ENCODE measurements at regions not wholly inside any gene's neighbourhood (a gene's known extent, or its start where the extent isn't known, plus 50 kb on each side); places are given as distances from the start of the nearest gene placed in this dataset.

DNA sequence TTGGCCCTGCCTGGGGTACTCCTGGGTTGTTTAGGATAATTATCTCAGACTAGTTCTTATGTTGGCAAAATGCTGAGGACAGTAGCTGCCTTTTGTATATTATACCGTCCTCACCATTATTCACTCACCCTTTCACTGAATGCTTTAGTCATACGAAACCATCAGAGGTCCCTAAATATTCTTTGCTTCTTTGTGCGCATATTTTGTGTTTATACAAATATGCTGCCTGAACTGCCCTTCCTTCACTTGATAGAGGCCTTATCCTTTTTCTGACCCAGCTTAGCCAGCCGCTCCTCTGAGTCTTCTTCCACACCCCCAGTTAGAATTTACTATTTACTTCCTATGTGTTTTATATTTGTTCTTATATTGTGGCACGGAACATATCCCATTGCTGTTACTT is 70.2 kb upstream of the OSBPL3 start:
- H3K27ac ChIP-seq (ENCODE audit: insufficient read depth, low read length): no peak overlapping the region
- H3K18ac ChIP-seq (ENCODE audit: low read depth, low read length): no peak overlapping the region
- H4K5ac ChIP-seq (ENCODE audit: low read depth, low read length): no peak overlapping the region
- no peak overlapping the region for H3K4me3 ChIP-seq (ENCODE audit: insufficient read depth, low read depth, low read length)
- CTCF ChIA-PET: no interaction called here
- no peaks in the 10 kb centered on the region; a peak in 1 of 4 replicates for H3K79me1 ChIP-seq (ENCODE audit: low read depth in 1 of 2, low read length in 2 of 2)
- TF ChIP-seq FOS (IDR thresholded peaks at IDR 0.05; ENCODE audit: low read depth, low read length) (no peak), RAD21 (IDR thresholded peaks at IDR 0.05; ENCODE audit: low read length) (no peak), CHD1 (IDR thresholded peaks at IDR 0.05; ENCODE audit: low read depth, low read length) (no peak), RCOR1 (IDR thresholded peaks at IDR 0.05; ENCODE audit: insufficient replicate concordance, low read length) (no peak), BHLHE40 (IDR thresholded peaks at IDR 0.05; ENCODE audit: low read depth, low read length) (no peak), MXI1 (IDR thresholded peaks at IDR 0.05; ENCODE audit: borderline replicate concordance, low read depth, low read length) (no peak), MAZ (IDR thresholded peaks at IDR 0.05; ENCODE audit: borderline replicate concordance, low read depth, low read length) (no peak)
- no peak overlapping the region for H3K14ac ChIP-seq (replicated peaks; ENCODE audit: low read depth, low read length)
- no peaks in the 10 kb centered on the region for H3K27me3 ChIP-seq (ENCODE audit: control insufficient read depth, insufficient read depth, low read length)
- H2BK15ac ChIP-seq (ENCODE audit: low read depth, low read length): no peak overlapping the region
- no peaks in the 10 kb centered on the region for H4K20me1 ChIP-seq (ENCODE audit: insufficient read depth, low read length)
- H4K91ac ChIP-seq (ENCODE audit: insufficient read depth, low read depth, low read length): no peak overlapping the region
- POLR2A ChIA-PET (ENCODE audit: unreplicated experiment): no interaction called here
- H3K23ac ChIP-seq (ENCODE audit: low read depth, low read length): no peak overlapping the region
- no TSS peak for BruUV-seq (replicated peaks)
- no peak overlapping the region for H2AK9ac ChIP-seq (replicated peaks; ENCODE audit: low read depth, low read length, poor library complexity)
- no peak overlapping the region for H3K56ac ChIP-seq (ENCODE audit: extremely low read depth, insufficient read depth, low read length)
- no peaks in the 10 kb centered on the region for H3K9me3 ChIP-seq (ENCODE audit: control insufficient read depth, insufficient read depth, low read length)
- in situ Hi-C loops (cut with MboI; ENCODE audit: low sequenced_read_pairs): no loop called here
- ATAC-seq (ENCODE audit: low read depth) (no peak), DNase-seq (no peak)
- no peak overlapping the region for H2BK120ac ChIP-seq (ENCODE audit: low read depth, low read length)
- intact Hi-C loops (cut with micrococcal nuclease): no loop called here
- no peak overlapping the region for H2AFZ ChIP-seq (replicated peaks; ENCODE audit: low read length, poor library complexity)
- no peak overlapping the region for H4K8ac ChIP-seq (ENCODE audit: low read depth in 2 of 2, low read length in 2 of 2)
- dilution Hi-C loops (cut with HindIII; ENCODE audit: low sequenced_read_pairs, unreplicated experiment): no loop called here
- no peak overlapping the region for H2BK5ac ChIP-seq (ENCODE audit: low read depth, low read length, poor library complexity, severe bottlenecking)
- no peak overlapping the region for H3K4ac ChIP-seq (ENCODE audit: low read depth, low read length)
- H3K9ac ChIP-seq (ENCODE audit: low read depth, low read length): no peak overlapping the region
- H3K4me1 ChIP-seq (ENCODE audit: control insufficient read depth, insufficient read depth, low read length): no peaks in the 10 kb centered on the region
- no peaks in the 10 kb centered on the region for H3K36me3 ChIP-seq (ENCODE audit: control insufficient read depth, insufficient read depth, low read length)
- 80% methylated on average over 1 of the region's 5 CpGs; no CpG with 5 or more reads in 1 of the 2 experiments for WGBS, 2 experiments (ENCODE audit: extremely low coverage in 2 of 2, insufficient read length in 1 of 2)
- no peaks in the 10 kb centered on the region for H3K9me1 ChIP-seq (ENCODE audit: insufficient read depth, low read length)
- H2AK5ac ChIP-seq (ENCODE audit: low read depth, low read length): no peak overlapping the region
- no peak overlapping the region for H3K4me2 ChIP-seq (ENCODE audit: low read depth, low read length)
- no peak overlapping the region for H2BK20ac ChIP-seq (ENCODE audit: low read depth, low read length)
